ENCODE measurements at regions not wholly inside any gene's neighbourhood (a gene's known extent, or its start where the extent isn't known, plus 50 kb on each side); places are given as distances from the start of the nearest gene placed in this dataset.
"Not testable (repeated sequence)": the region's sequence is repeated elsewhere in the genome, so short reads cannot be mapped to it uniquely, and the experiment has no call there.

DNA sequence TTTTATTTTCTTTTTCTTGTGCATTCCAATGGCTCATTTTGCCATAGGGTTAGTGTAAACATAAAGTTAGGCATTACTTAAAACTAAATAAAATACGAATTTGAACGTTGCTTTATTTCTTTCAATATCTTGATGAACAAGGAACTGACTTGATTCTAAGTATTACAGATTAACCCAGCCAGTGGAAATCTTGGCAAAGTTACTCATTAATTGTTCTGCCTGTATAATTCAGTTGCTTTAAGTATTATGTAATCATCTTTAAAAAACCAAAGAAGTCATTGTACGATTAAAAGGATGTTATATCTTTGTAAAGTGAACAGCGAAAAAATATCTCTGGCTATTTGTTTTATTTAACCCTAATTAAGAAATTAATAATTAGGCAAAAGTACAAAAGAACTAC lies 737.9 kb upstream of the BCHE start:
- POLR2A ChIA-PET = no interaction called here
- peaks cover 4% of the 10 kb centered on the region for H3K9me3 Mint-ChIP-seq
- ATAC-seq (ENCODE audit: poor library complexity) = no peak

DNA sequence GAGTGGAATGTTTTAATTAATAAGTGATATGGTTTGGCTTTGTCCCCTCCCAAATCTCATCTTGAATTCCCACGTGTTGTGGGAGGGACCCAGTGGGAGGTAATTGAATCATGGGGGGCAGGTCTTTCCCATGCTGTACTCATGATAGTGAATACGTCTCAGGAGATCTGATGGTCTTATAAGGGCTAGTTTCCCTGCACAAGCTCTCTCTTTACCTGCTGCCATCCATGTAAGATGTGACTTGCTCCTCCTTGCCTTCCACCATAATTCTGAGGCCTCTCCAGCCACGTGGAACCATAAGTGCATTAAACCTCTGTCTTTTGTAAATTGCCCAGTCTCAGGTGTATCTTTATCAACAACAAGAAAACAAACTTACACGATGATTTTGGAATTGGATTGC lies 734.5 kb upstream of the BCHE start:
- H3K9me3 ChIP-seq (ENCODE audit: control insufficient read depth in 1 of 2, insufficient read depth in 1 of 2, low read length in 2 of 2); H3K27me3 Mint-ChIP-seq; H3K36me3 Mint-ChIP-seq (ENCODE audit: low read depth); H3K4me3 ChIP-seq (ENCODE audit: low read length); CTCF ChIA-PET; ATAC-seq (ENCODE audit: poor library complexity); H3K27ac ChIP-seq (ENCODE audit: low read depth in 1 of 2, low read length in 2 of 2); H3K27me3 ChIP-seq (ENCODE audit: control insufficient read depth in 1 of 2, insufficient read depth in 2 of 2, low read length in 2 of 2); H3K4me1 ChIP-seq (ENCODE audit: insufficient read depth, low read length); H3K27ac Mint-ChIP-seq; DNase-seq; POLR2A ChIA-PET; H3K4me1 Mint-ChIP-seq (ENCODE audit: low read depth); intact Hi-C loops (cut with DNase I, micrococcal nuclease); H3K9me3 Mint-ChIP-seq; H3K36me3 ChIP-seq (ENCODE audit: insufficient read depth, low read length); H3K4me3 Mint-ChIP-seq: not testable (repeated sequence)

More for the DNA sequence above, 737.9 kb upstream of the BCHE start:
- Histone ChIP-seq H3K4me3 (ENCODE audit: low read length) (no peak overlapping the region), H3K9me3 (ENCODE audit: control insufficient read depth in 1 of 2, insufficient read depth in 1 of 2, low read length in 2 of 2) (peaks cover 0 to 4% of the 10 kb centered on the region in 2 experiments), H3K27ac (ENCODE audit: low read depth in 1 of 2, low read length in 2 of 2) (no peak overlapping the region), H3K4me1 (ENCODE audit: insufficient read depth, low read length) (no peaks in the 10 kb centered on the region), H3K36me3 (ENCODE audit: insufficient read depth, low read length) (no peaks in the 10 kb centered on the region), H3K27me3 (ENCODE audit: control insufficient read depth in 1 of 2, insufficient read depth in 2 of 2, low read length in 2 of 2) (no peaks in the 10 kb centered on the region)
- Mint-ChIP-seq H3K4me3 (no peak overlapping the region), H3K36me3 (ENCODE audit: low read depth) (no peaks in the 10 kb centered on the region), H3K4me1 (ENCODE audit: low read depth) (no peaks in the 10 kb centered on the region), H3K27ac (no peak overlapping the region), H3K27me3 (no peaks in the 10 kb centered on the region)
- CTCF ChIA-PET = no interaction called here
- TF ChIP-seq, protein P1, sequence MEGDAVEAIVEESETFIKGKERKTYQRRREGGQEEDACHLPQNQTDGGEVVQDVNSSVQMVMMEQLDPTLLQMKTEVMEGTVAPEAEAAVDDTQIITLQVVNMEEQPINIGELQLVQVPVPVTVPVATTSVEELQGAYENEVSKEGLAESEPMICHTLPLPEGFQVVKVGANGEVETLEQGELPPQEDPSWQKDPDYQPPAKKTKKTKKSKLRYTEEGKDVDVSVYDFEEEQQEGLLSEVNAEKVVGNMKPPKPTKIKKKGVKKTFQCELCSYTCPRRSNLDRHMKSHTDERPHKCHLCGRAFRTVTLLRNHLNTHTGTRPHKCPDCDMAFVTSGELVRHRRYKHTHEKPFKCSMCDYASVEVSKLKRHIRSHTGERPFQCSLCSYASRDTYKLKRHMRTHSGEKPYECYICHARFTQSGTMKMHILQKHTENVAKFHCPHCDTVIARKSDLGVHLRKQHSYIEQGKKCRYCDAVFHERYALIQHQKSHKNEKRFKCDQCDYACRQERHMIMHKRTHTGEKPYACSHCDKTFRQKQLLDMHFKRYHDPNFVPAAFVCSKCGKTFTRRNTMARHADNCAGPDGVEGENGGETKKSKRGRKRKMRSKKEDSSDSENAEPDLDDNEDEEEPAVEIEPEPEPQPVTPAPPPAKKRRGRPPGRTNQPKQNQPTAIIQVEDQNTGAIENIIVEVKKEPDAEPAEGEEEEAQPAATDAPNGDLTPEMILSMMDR (IDR thresholded peaks at IDR 0.05) = no peak
- intact Hi-C loops (cut with DNase I, micrococcal nuclease) = no loop called here
- no peak for DNase-seq

DNA sequence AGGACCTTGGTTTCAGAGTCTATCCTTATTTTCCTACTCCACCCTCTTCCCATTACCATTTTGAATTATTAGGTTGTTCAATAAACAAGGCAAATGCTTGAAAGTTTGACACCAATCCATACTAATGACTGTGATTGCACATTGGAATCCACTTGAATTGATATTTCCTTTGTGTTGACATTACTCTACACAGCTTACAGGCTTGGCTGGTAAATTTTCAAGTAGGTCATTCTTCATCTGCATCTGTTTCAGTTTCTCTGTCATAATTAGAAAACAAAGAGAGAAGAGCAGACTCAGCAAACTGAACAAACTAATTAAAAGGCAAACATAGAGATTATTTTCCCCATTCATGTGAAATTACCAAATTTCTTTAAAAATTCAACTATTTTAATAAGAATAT lies 732.9 kb upstream of the BCHE start:
- H3K27ac ChIP-seq (ENCODE audit: low read depth in 1 of 2, low read length in 2 of 2) = no peak overlapping the region
- peaks cover 8% of the 10 kb centered on the region for H3K9me3 Mint-ChIP-seq
- H3K27me3 Mint-ChIP-seq = no peaks in the 10 kb centered on the region
- CTCF ChIA-PET = no interaction called here
- H3K4me1 Mint-ChIP-seq (ENCODE audit: low read depth) = no peaks in the 10 kb centered on the region
- intact Hi-C loops (cut with DNase I, micrococcal nuclease) = no loop called here
- POLR2A ChIA-PET = no interaction called here
- H3K36me3 Mint-ChIP-seq (ENCODE audit: low read depth) = no peaks in the 10 kb centered on the region
- H3K4me1 ChIP-seq (ENCODE audit: insufficient read depth, low read length) = no peaks in the 10 kb centered on the region
- no peaks in the 10 kb centered on the region for H3K36me3 ChIP-seq (ENCODE audit: insufficient read depth, low read length)
- no peak overlapping the region for H3K4me3 Mint-ChIP-seq
- peaks cover 0 to 4% of the 10 kb centered on the region in 2 experiments for H3K9me3 ChIP-seq (ENCODE audit: control insufficient read depth in 1 of 2, insufficient read depth in 1 of 2, low read length in 2 of 2)
- no peaks in the 10 kb centered on the region for H3K27me3 ChIP-seq (ENCODE audit: control insufficient read depth in 1 of 2, insufficient read depth in 2 of 2, low read length in 2 of 2)
- TF ChIP-seq, protein P1 (IDR thresholded peaks at IDR 0.05) = no peak
- DNase-seq = no peak
- ATAC-seq (ENCODE audit: poor library complexity) = no peak
- H3K27ac Mint-ChIP-seq = no peak overlapping the region
- H3K4me3 ChIP-seq (ENCODE audit: low read length) = no peak overlapping the region

DNA sequence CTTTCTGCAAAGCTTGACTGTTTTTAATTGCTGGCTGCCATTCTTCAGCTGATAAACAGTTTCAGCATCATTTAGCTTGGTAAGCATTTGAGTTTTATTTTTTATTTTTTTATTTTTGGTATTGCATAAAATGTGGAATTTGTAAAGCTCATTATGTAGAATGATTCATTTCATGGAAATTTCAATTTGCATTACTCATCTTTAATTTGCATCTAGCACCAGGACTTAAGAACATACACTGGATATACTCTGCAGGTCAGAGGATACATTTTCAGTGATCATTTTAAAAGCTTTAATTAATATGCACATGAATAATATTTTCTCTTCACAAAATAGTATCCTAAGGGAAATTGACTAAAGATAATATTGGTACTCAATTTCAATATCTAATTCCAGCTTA lies 732.4 kb upstream of the BCHE start:
- H3K4me3 Mint-ChIP-seq = no peak overlapping the region
- DNase-seq (no peak), ATAC-seq (ENCODE audit: poor library complexity) (no peak)
- no peak overlapping the region for H3K27ac Mint-ChIP-seq
- ChIA-PET POLR2A (no interaction called here), CTCF (no interaction called here)
- no peaks in the 10 kb centered on the region for H3K36me3 ChIP-seq (ENCODE audit: insufficient read depth, low read length)
- H3K36me3 Mint-ChIP-seq (ENCODE audit: low read depth) = no peaks in the 10 kb centered on the region
- peaks cover 0 to 4% of the 10 kb centered on the region in 2 experiments for H3K9me3 ChIP-seq (ENCODE audit: control insufficient read depth in 1 of 2, insufficient read depth in 1 of 2, low read length in 2 of 2)
- H3K4me1 Mint-ChIP-seq (ENCODE audit: low read depth) = no peaks in the 10 kb centered on the region
- TF ChIP-seq, protein P1 (IDR thresholded peaks at IDR 0.05) = no peak
- H3K4me1 ChIP-seq (ENCODE audit: insufficient read depth, low read length) = no peaks in the 10 kb centered on the region
- H3K9me3 Mint-ChIP-seq = peaks cover 8% of the 10 kb centered on the region
- H3K27me3 Mint-ChIP-seq = no peaks in the 10 kb centered on the region
- H3K27me3 ChIP-seq (ENCODE audit: control insufficient read depth in 1 of 2, insufficient read depth in 2 of 2, low read length in 2 of 2) = no peaks in the 10 kb centered on the region
- intact Hi-C loops (cut with DNase I, micrococcal nuclease) = no loop called here
- no peak overlapping the region for H3K4me3 ChIP-seq (ENCODE audit: low read length)
- H3K27ac ChIP-seq (ENCODE audit: low read depth in 1 of 2, low read length in 2 of 2) = no peak overlapping the region

All from CD4-positive, alpha-beta T cell (primary cell).